Liver (tissue), 8 donors: ENCODE measurements at regions not wholly inside any gene's neighbourhood (a gene's known extent, or its start where the extent isn't known, plus 50 kb on each side); places are given as distances from the start of the nearest gene placed in this dataset.

Experiments used
- DNase-seq: peaks from one replicate; pipeline ENCODE4 v3.0.0-alpha.2; 2017; ENCODE audit warnings: low spot score
- H3K27ac ChIP-seq, 2 donors: one replicate each; pipeline ENCODE4 v1.7.0; 2013; ENCODE audit warnings: inconsistent platforms in 2 of 2, low read length in 2 of 2, control low read depth in 1 of 2, low read depth in 1 of 2, mild to moderate bottlenecking in 1 of 2
- H3K27me3 ChIP-seq, 4 donors: one replicate each; pipeline versions ENCODE4 v1.6.1 to v1.7.0; 2013; ENCODE audit warnings: low read length in 3 of 4, inconsistent platforms in 1 of 4, mild to moderate bottlenecking in 1 of 4, moderate library complexity in 1 of 4; ENCODE audit not compliant: control insufficient read depth in 4 of 4, insufficient read depth in 4 of 4
- H3K36me3 ChIP-seq, 4 donors: one replicate each; pipeline versions ENCODE4 v1.6.1 to v1.7.0; 2013; ENCODE audit warnings: low read length in 3 of 4, mild to moderate bottlenecking in 3 of 4, low read depth in 1 of 4, moderate library complexity in 1 of 4; ENCODE audit not compliant: control insufficient read depth in 4 of 4, insufficient read depth in 3 of 4
- H3K4me1 ChIP-seq, 4 donors: one replicate each; pipeline versions ENCODE4 v1.6.1 to v1.7.0; 2013; ENCODE audit warnings: low read length in 3 of 4, mild to moderate bottlenecking in 3 of 4, moderate library complexity in 1 of 4; ENCODE audit not compliant: control insufficient read depth in 4 of 4, insufficient read depth in 4 of 4
- H3K4me3 ChIP-seq, 3 donors: one replicate each; pipeline versions ENCODE4 v1.6.1 to v1.7.0; 2013; ENCODE audit warnings: low read length in 3 of 3, control low read depth in 1 of 3, low read depth in 1 of 3, mild to moderate bottlenecking in 1 of 3
- H3K9ac ChIP-seq, 2 donors: one replicate each; pipeline ENCODE4 v1.7.0; 2013; ENCODE audit warnings: low read length in 2 of 2, mild to moderate bottlenecking in 2 of 2, moderate library complexity in 2 of 2, control low read depth in 1 of 2, low read depth in 1 of 2
- H3K9me3 ChIP-seq, 4 donors: one replicate each; pipeline versions ENCODE4 v1.6.1 to v1.7.0; 2013; ENCODE audit warnings: low read length in 3 of 4; ENCODE audit not compliant: control insufficient read depth in 4 of 4
- EGR1 ChIP-seq, 2 donors: IDR thresholded peaks; 2 replicates each; pipeline ENCODE4 v1.6.1; 2016 to 2018; ENCODE audit warnings: antibody characterized with exemption in 2 of 2, low read depth in 2 of 2
- FOXA1 ChIP-seq: IDR thresholded peaks from 2 replicates; pipeline ENCODE4 v1.6.1; 2016; ENCODE audit warnings: antibody characterized with exemption
- FOXA2 ChIP-seq: IDR thresholded peaks from 2 replicates; pipeline ENCODE4 v1.6.1; 2016; ENCODE audit warnings: antibody characterized with exemption
- GABPA ChIP-seq, 2 donors: IDR thresholded peaks in 1 of 2; conservative IDR thresholded peaks in 1 of 2; 2 replicates each; pipeline ENCODE4 v1.6.1; 2016; ENCODE audit warnings: antibody characterized with exemption in 2 of 2, mild to moderate bottlenecking in 1 of 2, moderate library complexity in 1 of 2
- HNF4A ChIP-seq, 2 donors: conservative IDR thresholded peaks; 2 replicates each; pipeline ENCODE4 v1.6.1; 2016; ENCODE audit warnings: antibody characterized with exemption in 2 of 2, mild to moderate bottlenecking in 2 of 2
- HNF4G ChIP-seq: IDR thresholded peaks from 2 replicates; pipeline ENCODE4 v1.6.1; 2016; ENCODE audit warnings: antibody characterized with exemption
- JUND ChIP-seq, 2 donors: IDR thresholded peaks; 2 replicates each; pipeline ENCODE4 v1.6.1; 2016; ENCODE audit warnings: antibody characterized with exemption in 2 of 2
- NR2F2 ChIP-seq: IDR thresholded peaks from 2 replicates; pipeline ENCODE4 v1.6.1; 2016; ENCODE audit warnings: antibody characterized with exemption
- RAD21 ChIP-seq, 2 donors: IDR thresholded peaks; 2 replicates each; pipeline ENCODE4 v1.6.1; 2016; ENCODE audit warnings: antibody characterized with exemption in 2 of 2, mild to moderate bottlenecking in 2 of 2
- RXRA ChIP-seq, 2 donors: IDR thresholded peaks; 2 replicates each; pipeline ENCODE4 v1.6.1; 2017 to 2018; ENCODE audit warnings: antibody characterized with exemption in 2 of 2, mild to moderate bottlenecking in 1 of 2
- SP1 ChIP-seq: IDR thresholded peaks from 2 replicates; pipeline ENCODE4 v1.6.1; 2018; ENCODE audit warnings: antibody characterized with exemption, mild to moderate bottlenecking
- TAF1 ChIP-seq: conservative IDR thresholded peaks from 2 replicates; pipeline ENCODE4 v1.6.1; 2016; ENCODE audit warnings: antibody characterized with exemption, mild to moderate bottlenecking
- YY1 ChIP-seq: IDR thresholded peaks from 2 replicates; pipeline ENCODE4 v1.6.1; 2016; ENCODE audit warnings: antibody characterized with exemption, mild to moderate bottlenecking
- WGBS: extraction: QIAGEN DNeasy Blood & Tissue Kit; methylation state at CpG from one replicate; pipeline ENCODE4 v1.1.7; 2013; 5-methylcytosine and 5-hydroxymethylcytosine counted together
- TF ChIP-seq, protein P1 (sequence below): fragments of 150-350 bp; IDR thresholded peaks from 2 replicates; pipeline ENCODE4 v1.5.1; 2017; ENCODE audit warnings: improper control_type of control experiment, low read depth, low read length; ENCODE audit not compliant: missing input control
- TF ChIP-seq, protein P2 (sequence below): IDR thresholded peaks from 2 replicates; pipeline ENCODE4 v1.6.1; 2016; ENCODE audit warnings: antibody characterized with exemption
- TF ChIP-seq, protein P3 (sequence below): IDR thresholded peaks from 2 replicates; pipeline ENCODE4 v1.6.1; 2016; ENCODE audit warnings: antibody characterized with exemption, mild to moderate bottlenecking
- TF ChIP-seq, protein P4 (sequence below): IDR thresholded peaks from 2 replicates; pipeline ENCODE4 v1.6.1; 2016; ENCODE audit warnings: antibody characterized with exemption
- TF ChIP-seq, protein P5 (sequence below): IDR thresholded peaks from 2 replicates; pipeline ENCODE4 v1.6.1; 2016; ENCODE audit warnings: antibody characterized with exemption
- donor health status: healthy.
- donor health status: healthy.
- donor health status: healthy.
- donor health status: healthy.
- donor health status: healthy.

DNA sequence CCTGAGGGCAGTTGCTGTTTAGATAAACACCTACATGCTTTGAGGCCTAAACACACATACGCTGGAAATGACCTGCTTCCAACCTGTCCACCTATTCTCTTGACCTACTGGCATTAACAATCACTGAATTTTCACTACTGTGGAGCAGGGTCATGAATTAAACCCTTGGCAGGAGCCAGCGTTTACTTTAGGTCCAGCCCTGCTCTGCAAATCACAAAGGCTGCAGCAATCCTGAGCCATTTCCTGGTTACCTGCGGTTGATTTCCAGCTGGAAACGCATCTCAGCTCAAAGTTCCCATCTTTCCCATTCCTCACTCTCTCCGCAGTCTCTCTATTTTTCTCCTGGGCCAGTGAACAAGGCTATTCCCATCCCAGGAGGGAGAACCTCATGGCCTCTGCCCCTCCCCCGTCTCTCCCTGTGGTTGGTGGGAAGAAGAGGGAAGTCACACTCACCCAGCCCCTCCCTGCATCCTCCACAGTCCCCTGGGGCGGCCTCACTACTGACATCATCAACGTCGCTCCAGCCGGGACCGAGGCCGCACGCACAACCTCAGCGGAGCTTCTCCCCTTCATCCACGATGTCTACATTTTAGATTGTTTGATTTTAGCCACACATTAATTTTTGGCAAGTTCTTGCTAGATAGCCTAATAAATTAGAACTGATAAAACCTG lies 84.5 kb upstream of the SNTG2 start:
- TF ChIP-seq RXRA (IDR thresholded peaks at IDR 0.05): no peak
- TF ChIP-seq HNF4A (conservative IDR thresholded peaks at IDR 0.05): no peak
- TF ChIP-seq RAD21 (IDR thresholded peaks at IDR 0.05): no peak
- no peak for TF ChIP-seq HNF4G
- TF ChIP-seq, protein P1, sequence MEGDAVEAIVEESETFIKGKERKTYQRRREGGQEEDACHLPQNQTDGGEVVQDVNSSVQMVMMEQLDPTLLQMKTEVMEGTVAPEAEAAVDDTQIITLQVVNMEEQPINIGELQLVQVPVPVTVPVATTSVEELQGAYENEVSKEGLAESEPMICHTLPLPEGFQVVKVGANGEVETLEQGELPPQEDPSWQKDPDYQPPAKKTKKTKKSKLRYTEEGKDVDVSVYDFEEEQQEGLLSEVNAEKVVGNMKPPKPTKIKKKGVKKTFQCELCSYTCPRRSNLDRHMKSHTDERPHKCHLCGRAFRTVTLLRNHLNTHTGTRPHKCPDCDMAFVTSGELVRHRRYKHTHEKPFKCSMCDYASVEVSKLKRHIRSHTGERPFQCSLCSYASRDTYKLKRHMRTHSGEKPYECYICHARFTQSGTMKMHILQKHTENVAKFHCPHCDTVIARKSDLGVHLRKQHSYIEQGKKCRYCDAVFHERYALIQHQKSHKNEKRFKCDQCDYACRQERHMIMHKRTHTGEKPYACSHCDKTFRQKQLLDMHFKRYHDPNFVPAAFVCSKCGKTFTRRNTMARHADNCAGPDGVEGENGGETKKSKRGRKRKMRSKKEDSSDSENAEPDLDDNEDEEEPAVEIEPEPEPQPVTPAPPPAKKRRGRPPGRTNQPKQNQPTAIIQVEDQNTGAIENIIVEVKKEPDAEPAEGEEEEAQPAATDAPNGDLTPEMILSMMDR: no peak
- TF ChIP-seq, protein P2, sequence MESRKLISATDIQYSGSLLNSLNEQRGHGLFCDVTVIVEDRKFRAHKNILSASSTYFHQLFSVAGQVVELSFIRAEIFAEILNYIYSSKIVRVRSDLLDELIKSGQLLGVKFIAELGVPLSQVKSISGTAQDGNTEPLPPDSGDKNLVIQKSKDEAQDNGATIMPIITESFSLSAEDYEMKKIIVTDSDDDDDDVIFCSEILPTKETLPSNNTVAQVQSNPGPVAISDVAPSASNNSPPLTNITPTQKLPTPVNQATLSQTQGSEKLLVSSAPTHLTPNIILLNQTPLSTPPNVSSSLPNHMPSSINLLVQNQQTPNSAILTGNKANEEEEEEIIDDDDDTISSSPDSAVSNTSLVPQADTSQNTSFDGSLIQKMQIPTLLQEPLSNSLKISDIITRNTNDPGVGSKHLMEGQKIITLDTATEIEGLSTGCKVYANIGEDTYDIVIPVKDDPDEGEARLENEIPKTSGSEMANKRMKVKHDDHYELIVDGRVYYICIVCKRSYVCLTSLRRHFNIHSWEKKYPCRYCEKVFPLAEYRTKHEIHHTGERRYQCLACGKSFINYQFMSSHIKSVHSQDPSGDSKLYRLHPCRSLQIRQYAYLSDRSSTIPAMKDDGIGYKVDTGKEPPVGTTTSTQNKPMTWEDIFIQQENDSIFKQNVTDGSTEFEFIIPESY: no peak
- TF ChIP-seq FOXA1: no peak
- no peak for TF ChIP-seq YY1
- TF ChIP-seq EGR1 (IDR thresholded peaks at IDR 0.05; ENCODE audit: low read depth in 2 of 2): no peak
- TF ChIP-seq, protein P3, sequence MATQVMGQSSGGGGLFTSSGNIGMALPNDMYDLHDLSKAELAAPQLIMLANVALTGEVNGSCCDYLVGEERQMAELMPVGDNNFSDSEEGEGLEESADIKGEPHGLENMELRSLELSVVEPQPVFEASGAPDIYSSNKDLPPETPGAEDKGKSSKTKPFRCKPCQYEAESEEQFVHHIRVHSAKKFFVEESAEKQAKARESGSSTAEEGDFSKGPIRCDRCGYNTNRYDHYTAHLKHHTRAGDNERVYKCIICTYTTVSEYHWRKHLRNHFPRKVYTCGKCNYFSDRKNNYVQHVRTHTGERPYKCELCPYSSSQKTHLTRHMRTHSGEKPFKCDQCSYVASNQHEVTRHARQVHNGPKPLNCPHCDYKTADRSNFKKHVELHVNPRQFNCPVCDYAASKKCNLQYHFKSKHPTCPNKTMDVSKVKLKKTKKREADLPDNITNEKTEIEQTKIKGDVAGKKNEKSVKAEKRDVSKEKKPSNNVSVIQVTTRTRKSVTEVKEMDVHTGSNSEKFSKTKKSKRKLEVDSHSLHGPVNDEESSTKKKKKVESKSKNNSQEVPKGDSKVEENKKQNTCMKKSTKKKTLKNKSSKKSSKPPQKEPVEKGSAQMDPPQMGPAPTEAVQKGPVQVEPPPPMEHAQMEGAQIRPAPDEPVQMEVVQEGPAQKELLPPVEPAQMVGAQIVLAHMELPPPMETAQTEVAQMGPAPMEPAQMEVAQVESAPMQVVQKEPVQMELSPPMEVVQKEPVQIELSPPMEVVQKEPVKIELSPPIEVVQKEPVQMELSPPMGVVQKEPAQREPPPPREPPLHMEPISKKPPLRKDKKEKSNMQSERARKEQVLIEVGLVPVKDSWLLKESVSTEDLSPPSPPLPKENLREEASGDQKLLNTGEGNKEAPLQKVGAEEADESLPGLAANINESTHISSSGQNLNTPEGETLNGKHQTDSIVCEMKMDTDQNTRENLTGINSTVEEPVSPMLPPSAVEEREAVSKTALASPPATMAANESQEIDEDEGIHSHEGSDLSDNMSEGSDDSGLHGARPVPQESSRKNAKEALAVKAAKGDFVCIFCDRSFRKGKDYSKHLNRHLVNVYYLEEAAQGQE: no peak
- no peak for TF ChIP-seq SP1
- TF ChIP-seq, protein P4, sequence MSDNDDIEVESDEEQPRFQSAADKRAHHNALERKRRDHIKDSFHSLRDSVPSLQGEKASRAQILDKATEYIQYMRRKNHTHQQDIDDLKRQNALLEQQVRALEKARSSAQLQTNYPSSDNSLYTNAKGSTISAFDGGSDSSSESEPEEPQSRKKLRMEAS: no peak
- no peak for TF ChIP-seq GABPA (IDR thresholded peaks at IDR 0.05 in 1 of 2, conservative IDR thresholded peaks at IDR 0.05 in 1 of 2)
- no peak for TF ChIP-seq JUND (IDR thresholded peaks at IDR 0.05)
- TF ChIP-seq FOXA2: no peak
- no peak for TF ChIP-seq NR2F2
- TF ChIP-seq TAF1: no peak
- TF ChIP-seq, protein P5, sequence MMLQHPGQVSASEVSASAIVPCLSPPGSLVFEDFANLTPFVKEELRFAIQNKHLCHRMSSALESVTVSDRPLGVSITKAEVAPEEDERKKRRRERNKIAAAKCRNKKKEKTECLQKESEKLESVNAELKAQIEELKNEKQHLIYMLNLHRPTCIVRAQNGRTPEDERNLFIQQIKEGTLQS: no peak
- Histone ChIP-seq H3K27ac (no peak overlapping the region), H3K4me3 (no peak overlapping the region), H3K4me1 (no peaks in the 10 kb centered on the region), H3K9ac (no peak overlapping the region), H3K27me3 (peaks cover 0 to 2% (median 0%) of the 10 kb centered on the region in 4 donors), H3K36me3 (no peaks in the 10 kb centered on the region), H3K9me3 (no peaks in the 10 kb centered on the region)
- no peak for DNase-seq
- 59% methylated on average over 15 of the region's 15 CpGs for WGBS
